Panc1 (cell line): ENCODE measurements at regions not wholly inside any gene's neighbourhood (a gene's known extent, or its start where the extent isn't known, plus 50 kb on each side); places are given as distances from the start of the nearest gene placed in this dataset.

Experiments
- CTCF ChIP-seq: fragments of 450-650 bp; IDR thresholded peaks from 2 replicates; pipeline ENCODE4 v1.5.1; 2017; ENCODE audit warnings: mild to moderate bottlenecking
- POLR2AphosphoS5 ChIP-seq: IDR thresholded peaks from 2 replicates; pipeline ENCODE4 v1.6.1; 2012; ENCODE audit warnings: mild to moderate bottlenecking, low read depth, low read length, moderate library complexity

GRCh38 chr12:115609347-115609746 lies 668.1 kb downstream of the MED13L start:
- TF ChIP-seq CTCF (no peak), POLR2AphosphoS5 (no peak)
